ENCODE measurements at regions not wholly inside any gene's neighbourhood (a gene's known extent, or its start where the extent isn't known, plus 50 kb on each side); places are given as distances from the start of the nearest gene placed in this dataset.

- TF ChIP-seq EZH2phosphoT487 (IDR thresholded peaks at IDR 0.05; ENCODE audit: low read length) (no peak), CTCF (IDR thresholded peaks at IDR 0.05; ENCODE audit: low read length) (no peak), EZH2 (optimal IDR thresholded peaks at IDR 0.05; ENCODE audit: low read depth, low read length) (no peak)
Observed at GRCh38 chr2:58714238-58714637, 473.1 kb upstream of the FANCL start.

All from MM.1S (cell line).